ENCODE measurements at regions not wholly inside any gene's neighbourhood (a gene's known extent, or its start where the extent isn't known, plus 50 kb on each side); places are given as distances from the start of the nearest gene placed in this dataset.

- peaks cover 0 to 10% of the 10 kb centered on the region in 2 experiments; a peak in 4 of 5 replicates for H3K27me3 ChIP-seq (ENCODE audit: control insufficient read depth in 1 of 2, insufficient read depth in 2 of 2, low read length in 2 of 2)
- TF ChIP-seq BATF2 (CRISPR knock-in tag; IDR thresholded peaks at IDR 0.05) (no peak), SKI (IDR thresholded peaks at IDR 0.05; ENCODE audit: partially characterized antibody) (no peak), CREB3 (CRISPR knock-in tag; IDR thresholded peaks at IDR 0.05) (no peak), SIX1 (CRISPR knock-in tag; IDR thresholded peaks at IDR 0.05; ENCODE audit: borderline replicate concordance) (no peak), GABPB1 (CRISPR knock-in tag; IDR thresholded peaks at IDR 0.05) (no peak), ELF3 (CRISPR knock-in tag; IDR thresholded peaks at IDR 0.05) (no peak), E2F5 (CRISPR knock-in tag; conservative IDR thresholded peaks at IDR 0.05) (no peak), ZNF597 (CRISPR knock-in tag; IDR thresholded peaks at IDR 0.05) (no peak), DRAP1 (CRISPR knock-in tag; IDR thresholded peaks at IDR 0.05) (no peak), ZNF646 (CRISPR knock-in tag; IDR thresholded peaks at IDR 0.05) (no peak), SMYD3 (CRISPR knock-in tag; IDR thresholded peaks at IDR 0.05) (no peak), ETV5 (CRISPR knock-in tag; IDR thresholded peaks at IDR 0.05; ENCODE audit: borderline replicate concordance) (no peak), CREM (IDR thresholded peaks at IDR 0.05) (no peak), CREM (CRISPR knock-in tag; IDR thresholded peaks at IDR 0.05) (no peak)
- no peak overlapping the region for H3K27ac ChIP-seq (ENCODE audit: extremely low read length, insufficient read depth, low read length)
- H3K9me3 ChIP-seq (ENCODE audit: low read length), result no peaks in the 10 kb centered on the region
- FAIRE-seq, result no peak
- no peak for DNase-seq (ENCODE audit: low spot score)
- ChIA-PET CTCF (ENCODE audit: low intra/inter-chr PET ratio, low total read pairs) (no interaction called here), POLR2A (no interaction called here)
- in situ Hi-C loops (cut with HindIII; ENCODE audit: extremely low pct_ligation_motif_present, low pct_unique_long_range_greater_than_20kb) (no loop called here), intact Hi-C loops (cut with micrococcal nuclease; ENCODE audit: unreplicated experiment) (no loop called here)
- H3K4me1 ChIP-seq (ENCODE audit: insufficient read depth, low read length), result no peaks in the 10 kb centered on the region
- no peak for ATAC-seq
- H2AFZ ChIP-seq (ENCODE audit: low read length), result no peak overlapping the region
- no peaks in the 10 kb centered on the region for H3K36me3 ChIP-seq (replicated peaks in 1 of 2; ENCODE audit: control insufficient read depth in 1 of 2, insufficient read depth in 2 of 2, low read length in 2 of 2)
- H4K20me1 ChIP-seq (ENCODE audit: insufficient read depth, low read length), result no peaks in the 10 kb centered on the region
- H3K4me3 ChIP-seq (replicated peaks in 1 of 3; ENCODE audit: insufficient read depth in 1 of 3, low read depth in 2 of 3, low read length in 3 of 3), result no peak overlapping the region
- 36% methylated on average over 4 of the region's 4 CpGs for WGBS (ENCODE audit: low lambda C conversion rate)
- H3K9ac ChIP-seq (ENCODE audit: insufficient read depth, low read depth, low read length), result no peak overlapping the region
- no TSS peak for BruUV-seq (replicated peaks)
- no peaks in the 10 kb centered on the region for H3K79me2 ChIP-seq (ENCODE audit: insufficient read depth, low read length)
- no peak overlapping the region for H3K4me2 ChIP-seq (ENCODE audit: low read depth, low read length)
Measured at GRCh38 chr1:30652152-30652841, 71.1 kb downstream of the MATN1 start.
